Bronchial epithelial cell (primary cell): ENCODE measurements at regions not wholly inside any gene's neighbourhood (a gene's known extent, or its start where the extent isn't known, plus 50 kb on each side); places are given as distances from the start of the nearest gene placed in this dataset.

Source experiments
- DNase-seq: peaks from one replicate; pipeline ENCODE4 v3.0.0-alpha.2; 2010; ENCODE audit warnings: low read depth
- FAIRE-seq: peaks from 2 replicates; lab custom pipeline; 2011; peaks lifted over from hg19 to GRCh38; lab: Jason Lieb, UNC
- H3K27me3 ChIP-seq: 2 replicates; pipeline ENCODE4 v1.5.1; 2011; ENCODE audit warnings: low read length; ENCODE audit not compliant: control insufficient read depth, insufficient read depth
- H3K36me3 ChIP-seq: 2 replicates; pipeline ENCODE4 v1.5.1; 2011; ENCODE audit warnings: low read length; ENCODE audit not compliant: control insufficient read depth, insufficient read depth
- H3K4me3 ChIP-seq: 2 replicates; pipeline ENCODE4 v1.5.1; 2011; ENCODE audit warnings: mild to moderate bottlenecking, low read depth, low read length, control low read depth
- TF ChIP-seq, protein P1 (sequence below): IDR thresholded peaks from 2 replicates; pipeline ENCODE4 v1.5.1; 2011; ENCODE audit warnings: mild to moderate bottlenecking, moderate library complexity, low read length, control low read depth, inconsistent platforms; ENCODE audit not compliant: insufficient read depth, severe bottlenecking

DNA sequence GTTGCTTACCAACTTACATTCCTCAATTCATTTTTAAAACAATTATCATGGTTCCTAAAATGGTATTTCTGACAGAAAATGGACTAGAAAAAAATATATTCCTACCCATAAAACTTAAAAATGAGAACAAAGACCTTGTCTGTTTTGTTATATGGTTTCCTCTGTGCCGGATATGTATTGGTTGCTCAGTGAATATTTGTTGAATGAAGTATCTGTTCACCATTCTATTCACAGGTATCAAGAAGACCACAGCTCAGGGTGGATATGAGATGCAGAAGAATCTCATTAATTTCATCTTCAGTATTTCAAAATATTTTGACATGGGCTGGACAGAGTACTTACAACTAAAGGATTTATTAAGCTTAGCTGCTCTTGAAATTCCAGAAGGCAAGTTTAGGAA is 58.1 kb downstream of the TUSC7 start:
- TF ChIP-seq, protein P1, sequence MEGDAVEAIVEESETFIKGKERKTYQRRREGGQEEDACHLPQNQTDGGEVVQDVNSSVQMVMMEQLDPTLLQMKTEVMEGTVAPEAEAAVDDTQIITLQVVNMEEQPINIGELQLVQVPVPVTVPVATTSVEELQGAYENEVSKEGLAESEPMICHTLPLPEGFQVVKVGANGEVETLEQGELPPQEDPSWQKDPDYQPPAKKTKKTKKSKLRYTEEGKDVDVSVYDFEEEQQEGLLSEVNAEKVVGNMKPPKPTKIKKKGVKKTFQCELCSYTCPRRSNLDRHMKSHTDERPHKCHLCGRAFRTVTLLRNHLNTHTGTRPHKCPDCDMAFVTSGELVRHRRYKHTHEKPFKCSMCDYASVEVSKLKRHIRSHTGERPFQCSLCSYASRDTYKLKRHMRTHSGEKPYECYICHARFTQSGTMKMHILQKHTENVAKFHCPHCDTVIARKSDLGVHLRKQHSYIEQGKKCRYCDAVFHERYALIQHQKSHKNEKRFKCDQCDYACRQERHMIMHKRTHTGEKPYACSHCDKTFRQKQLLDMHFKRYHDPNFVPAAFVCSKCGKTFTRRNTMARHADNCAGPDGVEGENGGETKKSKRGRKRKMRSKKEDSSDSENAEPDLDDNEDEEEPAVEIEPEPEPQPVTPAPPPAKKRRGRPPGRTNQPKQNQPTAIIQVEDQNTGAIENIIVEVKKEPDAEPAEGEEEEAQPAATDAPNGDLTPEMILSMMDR: no peak
- no peak for DNase-seq
- H3K36me3 ChIP-seq: no peaks in the 10 kb centered on the region
- H3K4me3 ChIP-seq: no peak overlapping the region
- no peak for FAIRE-seq
- H3K27me3 ChIP-seq: no peaks in the 10 kb centered on the region

DNA sequence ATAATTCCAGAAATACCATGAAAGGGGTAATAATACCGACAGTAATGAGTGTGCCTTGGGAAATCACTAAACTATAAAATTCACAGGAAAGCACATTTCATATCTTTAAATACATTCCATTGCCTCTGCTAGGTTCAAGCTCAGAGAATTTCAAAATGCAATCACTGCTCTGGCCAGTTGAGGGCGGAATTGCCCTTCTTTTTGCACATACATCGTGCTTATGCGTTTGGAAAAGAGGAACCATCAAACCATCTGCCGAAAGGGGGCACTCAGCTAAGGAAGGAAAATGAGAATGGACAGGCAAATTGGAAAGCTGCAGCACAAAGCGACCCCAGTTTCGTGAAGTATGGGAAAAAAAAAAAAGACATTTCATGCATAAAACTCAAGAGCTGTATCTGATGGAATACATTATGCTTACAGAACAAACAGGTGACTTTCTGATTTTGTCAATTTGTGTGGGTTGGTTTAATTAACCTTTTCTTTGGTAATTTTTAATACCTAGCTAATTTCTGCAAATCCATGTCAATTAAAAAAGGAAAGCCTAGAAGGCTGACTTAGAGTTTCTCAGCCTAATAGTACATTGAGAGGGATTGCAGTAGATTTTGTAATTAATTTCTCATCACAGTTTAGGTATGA is 61.4 kb downstream of the TUSC7 start:
- TF ChIP-seq, protein P1: peak; percentile 85
- H3K36me3 ChIP-seq: no peaks in the 10 kb centered on the region
- FAIRE-seq: peak; percentile 40
- peak; percentile 75 for DNase-seq
- H3K4me3 ChIP-seq: no peak overlapping the region
- H3K27me3 ChIP-seq: no peaks in the 10 kb centered on the region

DNA sequence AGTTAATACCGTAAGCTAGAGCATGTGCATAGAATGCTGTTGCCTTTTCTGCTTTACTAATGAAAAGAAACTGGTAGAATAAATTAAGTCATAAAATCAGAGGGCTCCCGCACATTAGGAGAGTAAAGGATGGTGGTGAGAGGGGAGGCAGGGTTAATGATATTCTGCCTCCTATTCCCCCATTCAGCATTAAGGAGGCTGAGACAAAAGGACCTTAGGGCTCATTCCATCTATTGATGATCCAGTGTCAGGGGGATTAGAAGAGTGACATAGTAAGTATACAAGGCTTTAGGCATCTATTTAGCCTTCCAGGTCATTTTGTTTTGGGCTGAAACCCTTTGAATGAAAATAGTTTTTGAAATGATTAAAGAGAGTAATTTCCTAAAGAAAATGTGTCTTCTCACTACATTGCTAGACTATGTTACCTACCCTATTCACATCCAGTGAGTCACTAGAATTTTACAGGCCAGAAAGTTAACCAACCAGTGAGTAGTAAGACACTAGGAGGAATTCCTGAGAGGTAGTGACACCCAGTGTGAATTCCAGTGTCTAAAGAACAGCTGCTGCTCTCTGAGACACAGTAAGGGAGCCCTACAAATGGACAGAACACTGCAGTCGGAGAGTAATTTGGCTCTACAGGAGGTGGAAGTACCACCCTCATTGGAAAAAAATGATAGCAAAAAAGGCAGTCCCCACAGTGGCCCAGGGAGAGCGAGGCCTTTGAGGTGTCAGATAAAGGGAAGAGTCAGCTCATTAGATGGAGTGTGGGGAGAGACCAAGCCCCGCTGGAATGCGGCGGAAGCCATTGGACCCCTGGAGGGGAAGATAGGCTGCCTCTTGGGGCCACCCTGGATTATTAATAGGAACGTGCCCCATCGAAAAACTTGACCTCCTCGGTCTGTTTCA is 67.6 kb downstream of the TUSC7 start:
- no peak for FAIRE-seq
- DNase-seq: peak; percentile 6
- Histone ChIP-seq H3K4me3 (no peak overlapping the region), H3K36me3 (no peaks in the 10 kb centered on the region), H3K27me3 (no peaks in the 10 kb centered on the region)
- TF ChIP-seq, protein P1: no peak

DNA sequence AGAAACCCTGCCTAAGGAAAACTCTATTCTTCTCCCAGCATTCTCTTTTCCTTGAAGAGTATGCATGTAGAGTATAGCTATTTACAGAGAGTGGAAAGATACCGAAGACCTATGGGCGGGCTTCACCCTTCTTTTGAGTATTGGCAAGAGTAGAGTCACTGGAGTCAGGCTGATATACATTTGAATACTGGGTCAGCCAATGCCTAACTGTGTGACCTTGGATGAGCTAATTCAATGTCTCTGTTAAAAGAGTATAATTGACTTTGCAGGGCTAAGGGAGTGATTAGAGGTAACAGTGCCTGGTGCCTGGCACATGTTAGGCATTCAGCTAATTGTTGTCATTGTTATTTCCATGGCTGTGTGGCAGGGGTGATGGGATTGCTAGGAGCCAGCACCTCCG is 75.6 kb downstream of the TUSC7 start:
- no peak for DNase-seq
- TF ChIP-seq, protein P1: no peak
- no peak overlapping the region for H3K4me3 ChIP-seq
- no peaks in the 10 kb centered on the region for H3K27me3 ChIP-seq
- H3K36me3 ChIP-seq: no peaks in the 10 kb centered on the region
- no peak for FAIRE-seq

GRCh38 chr3:116802651-116803050 is 93.1 kb downstream of the TUSC7 start:
- TF ChIP-seq, protein P1: no peak
- H3K4me3 ChIP-seq: no peak overlapping the region
- H3K27me3 ChIP-seq: no peaks in the 10 kb centered on the region
- DNase-seq: no peak
- FAIRE-seq: no peak
- H3K36me3 ChIP-seq: no peaks in the 10 kb centered on the region
